Stimulated activated CD8-positive, alpha-beta memory T cell treated with anti-CD3 and anti-CD28 coated beads, Interleukin-15, amount 100 ng/mL, for 48 hours (primary cell): ENCODE measurements at regions not wholly inside any gene's neighbourhood (a gene's known extent, or its start where the extent isn't known, plus 50 kb on each side); places are given as distances from the start of the nearest gene placed in this dataset.
"Not testable (repeated sequence)": the region's sequence is repeated elsewhere in the genome, so short reads cannot be mapped to it uniquely, and the experiment has no call there.

Source experiments
- DNase-seq, 2 donors: peaks; one replicate each; pipeline ENCODE4 v3.0.0-alpha.2; 2020; ENCODE audit warnings: low read depth in 2 of 2

DNA sequence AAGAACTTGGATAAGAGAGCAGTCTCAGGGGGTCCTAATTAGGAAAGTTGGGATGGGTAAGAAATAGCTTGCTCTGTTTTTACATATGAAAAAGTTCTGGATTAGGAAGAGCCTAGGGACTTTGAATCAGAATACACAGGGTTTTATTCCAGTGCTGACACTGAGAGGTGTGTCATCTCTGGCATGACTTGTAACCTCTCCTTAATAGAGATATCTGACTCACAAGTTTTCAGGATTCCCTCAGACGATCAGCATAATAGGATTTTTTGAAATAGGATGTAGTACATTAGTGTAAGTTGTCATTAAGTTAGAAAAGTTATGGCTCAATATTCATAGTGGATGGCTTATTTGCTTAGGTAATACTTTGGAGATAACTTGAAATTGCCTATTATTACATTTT, 555.2 kb upstream of the MIR17HG start:
- DNase-seq = no peak

- DNase-seq = no peak
Observed at GRCh38 chr13:90793261-90793820, 554.1 kb upstream of the MIR17HG start.

DNA sequence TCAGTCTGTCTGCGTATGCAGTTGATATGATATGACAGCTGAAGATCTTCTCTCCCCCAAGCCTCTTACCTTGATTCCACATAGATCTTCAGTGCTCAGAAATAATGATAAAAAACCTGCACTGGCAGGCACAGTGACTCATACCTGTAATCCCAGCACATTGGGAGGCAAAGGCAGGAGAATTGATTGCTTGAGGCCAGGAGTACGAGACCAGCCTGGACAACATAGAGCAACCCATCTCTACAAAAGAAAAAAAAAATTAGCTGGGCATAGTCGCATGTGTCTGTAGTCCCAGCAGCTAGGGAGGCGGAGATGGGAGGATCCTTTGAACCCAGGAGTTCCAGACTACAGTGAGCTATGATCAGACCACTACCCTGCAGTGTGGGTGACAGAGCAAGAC, 551.0 kb upstream of the MIR17HG start:
- DNase-seq = no peak

GRCh38 chr13:90797335-90797734, 550.2 kb upstream of the MIR17HG start:
- no peak for DNase-seq

- DNase-seq = no peak
Observed at GRCh38 chr13:90798381-90798780, 549.1 kb upstream of the MIR17HG start.

DNA sequence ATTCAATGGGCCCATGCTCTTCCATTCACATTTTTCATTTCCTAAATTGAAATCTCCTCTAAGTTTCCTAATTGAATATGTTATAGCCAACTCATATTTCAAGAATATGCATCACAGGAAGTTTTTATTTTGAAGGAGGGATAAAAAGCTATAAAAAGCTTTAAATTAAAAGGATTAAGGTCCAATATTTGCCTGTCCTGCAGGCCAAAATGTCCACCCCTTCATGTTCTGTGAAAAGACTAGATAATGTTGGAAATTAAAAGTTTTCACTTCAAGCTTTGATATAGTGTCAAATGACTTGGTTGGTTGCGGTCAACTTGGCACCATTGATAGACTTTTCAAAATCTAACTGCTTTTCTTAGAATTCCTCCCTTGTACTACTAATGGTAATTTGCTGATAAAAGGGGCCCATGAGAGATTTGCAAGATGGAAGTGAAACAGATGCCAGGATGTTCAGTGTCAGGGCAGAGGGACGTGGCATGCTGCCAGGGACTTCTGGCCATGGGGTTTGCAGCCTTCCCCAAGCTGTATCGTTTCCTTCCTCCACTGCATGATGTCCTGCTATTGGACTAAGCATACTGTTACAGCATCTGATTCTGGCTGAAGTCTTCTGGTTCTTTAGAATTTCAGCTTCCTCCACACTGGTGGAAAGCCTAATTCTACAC, 547.3 kb upstream of the MIR17HG start:
- DNase-seq = no peak

DNA sequence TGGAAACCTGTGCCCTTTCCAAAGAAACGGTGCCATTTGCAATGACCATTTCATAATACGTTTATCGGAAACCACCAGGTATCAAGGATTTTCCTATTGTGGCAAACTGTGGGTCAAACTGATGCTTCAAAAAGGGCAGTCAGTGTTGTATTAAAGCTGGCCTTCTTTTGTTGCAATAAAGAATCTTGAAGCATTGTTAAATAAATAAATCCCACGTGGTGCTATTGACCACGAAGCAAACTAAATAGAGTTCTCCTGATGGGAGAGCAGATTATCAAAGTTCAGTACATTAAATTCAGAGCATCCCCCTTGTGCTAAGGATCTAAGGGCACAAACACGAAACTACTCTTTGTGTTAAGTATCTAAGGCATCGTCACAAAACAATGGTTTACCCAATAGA, 545.9 kb upstream of the MIR17HG start:
- DNase-seq = no peak

- DNase-seq = no peak
Observed at GRCh38 chr13:90803210-90803609, 544.3 kb upstream of the MIR17HG start.

GRCh38 chr13:90806016-90806615, 541.4 kb upstream of the MIR17HG start:
- DNase-seq = no peak

GRCh38 chr13:90806892-90807291, 540.6 kb upstream of the MIR17HG start:
- no peak for DNase-seq

- DNase-seq = no peak
Observed at GRCh38 chr13:90808838-90809237, 538.6 kb upstream of the MIR17HG start.

DNA sequence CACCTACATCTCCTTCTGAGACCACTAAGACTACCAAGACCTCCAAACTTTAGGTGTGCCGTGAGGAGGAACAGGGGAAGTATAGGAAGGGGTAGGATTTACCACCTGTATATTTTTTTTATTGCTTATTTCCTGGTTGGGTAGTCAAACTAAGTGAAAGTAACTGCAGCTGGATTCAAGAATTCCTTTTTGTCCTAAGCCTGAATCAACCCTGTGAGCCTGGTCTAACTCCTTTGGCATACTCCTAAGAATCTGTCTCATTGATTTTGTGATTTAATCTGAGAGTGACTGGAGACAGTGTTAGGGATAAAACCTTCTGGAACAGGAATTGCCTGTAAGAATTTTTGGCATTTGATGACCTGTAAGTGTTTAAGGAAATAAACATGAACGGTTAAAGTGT, 523.5 kb upstream of the MIR17HG start:
- DNase-seq = no peak

DNA sequence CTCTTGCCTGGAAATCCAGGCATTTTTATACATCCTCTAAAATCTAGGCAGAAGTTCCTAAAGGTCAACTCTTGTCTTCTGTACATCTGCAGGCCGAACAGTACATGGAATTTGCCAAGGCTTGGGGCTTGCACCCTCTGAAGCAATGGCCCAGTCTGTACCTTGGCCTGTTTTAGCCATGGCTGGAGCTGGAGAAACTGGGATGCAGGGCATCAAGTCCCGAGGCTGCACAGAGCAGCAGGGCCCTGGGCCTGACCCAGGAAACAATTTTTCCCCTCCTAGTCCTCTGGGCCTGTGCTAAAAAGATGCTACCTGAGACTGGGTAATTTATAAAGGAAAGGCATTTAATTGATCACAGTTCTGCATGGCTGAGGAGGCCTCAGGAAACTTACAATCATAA, 520.8 kb upstream of the MIR17HG start:
- no peak for DNase-seq

DNA sequence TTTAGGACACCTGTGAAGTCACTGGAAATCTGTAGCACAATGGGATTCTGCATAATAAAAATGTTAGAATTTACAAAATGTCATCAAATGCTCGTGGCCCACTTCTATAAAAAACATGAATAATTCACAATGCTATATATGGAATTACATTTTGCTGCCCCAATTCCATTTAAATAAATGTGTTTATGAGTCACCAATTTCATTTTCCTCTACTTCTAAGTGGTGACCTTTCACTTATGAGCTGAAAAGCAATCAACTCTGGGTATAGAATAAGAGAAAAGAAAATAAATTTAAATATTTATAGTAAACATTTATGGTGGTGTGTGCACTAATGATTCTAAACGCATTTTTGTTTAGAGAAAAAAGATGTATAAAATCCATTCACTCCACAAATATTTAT, 516.7 kb upstream of the MIR17HG start:
- no peak for DNase-seq

DNA sequence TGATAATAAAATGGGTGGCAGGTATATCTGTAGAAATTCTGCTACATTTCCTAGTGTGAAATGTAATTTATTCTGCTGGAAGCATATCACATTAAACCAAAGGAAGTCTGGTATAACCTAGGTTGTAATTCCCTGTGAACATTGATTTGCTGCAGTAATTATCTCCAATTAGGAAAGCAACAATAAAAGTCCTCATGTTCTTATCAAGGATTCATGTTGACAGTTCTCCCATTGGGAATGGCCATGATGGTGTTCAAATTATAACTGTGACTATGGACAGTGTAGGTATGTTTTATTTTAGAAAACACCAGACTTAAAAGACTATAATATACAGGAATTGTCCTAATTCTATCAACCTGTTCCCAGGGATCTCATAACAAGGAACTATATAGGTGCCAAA, 513.5 kb upstream of the MIR17HG start:
- DNase-seq = no peak

DNA sequence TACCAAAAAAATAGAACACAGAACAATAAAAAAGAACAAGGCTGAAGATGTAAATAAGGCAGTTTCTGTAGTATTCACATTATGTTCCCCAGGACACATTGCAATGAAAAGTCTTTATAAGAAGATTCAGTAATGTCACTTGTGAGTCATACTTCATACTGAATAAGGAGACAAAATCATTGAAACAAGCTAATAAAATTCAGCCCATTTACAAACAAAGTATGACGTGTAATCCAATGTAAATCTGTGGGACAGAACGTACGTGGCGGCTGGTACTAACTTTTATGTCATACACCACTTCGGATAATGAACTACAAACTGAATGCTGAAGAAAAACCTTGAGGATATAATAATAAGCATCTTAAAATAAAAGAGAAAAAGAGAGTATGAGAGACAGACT, 512.8 kb upstream of the MIR17HG start:
- DNase-seq = no peak

GRCh38 chr13:90835826-90836225, 511.7 kb upstream of the MIR17HG start:
- no peak for DNase-seq

GRCh38 chr13:90838317-90838960, 509.0 kb upstream of the MIR17HG start:
- DNase-seq = no peak

- DNase-seq = no peak
Observed at GRCh38 chr13:90839061-90839460, 508.4 kb upstream of the MIR17HG start.

DNA sequence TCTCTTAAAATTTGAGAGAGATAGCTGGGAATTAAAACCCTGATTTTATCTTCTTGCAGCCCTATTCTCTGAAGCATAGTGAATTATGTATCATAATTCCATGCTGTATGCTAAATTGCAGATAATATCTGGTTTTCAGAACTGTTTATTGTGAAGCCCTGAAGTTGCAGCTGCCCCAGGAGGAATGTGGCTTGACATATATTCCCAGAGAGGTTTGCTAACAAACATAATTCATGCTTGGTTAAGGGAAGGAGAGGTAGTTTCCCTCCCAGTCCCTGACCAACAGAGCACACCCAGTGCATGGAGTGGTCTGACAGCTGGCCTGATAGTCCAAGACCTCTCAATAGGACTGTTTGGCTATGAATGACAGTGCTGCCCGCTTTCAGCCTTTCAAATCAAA, 500.6 kb upstream of the MIR17HG start:
- no peak for DNase-seq

- DNase-seq = not testable (repeated sequence)
Observed at GRCh38 chr13:90853666-90854065, 493.8 kb upstream of the MIR17HG start.

- DNase-seq = no peak
Observed at GRCh38 chr13:90857921-90858320, 489.6 kb upstream of the MIR17HG start.

- DNase-seq = no peak
Observed at GRCh38 chr13:90866006-90866405, 481.5 kb upstream of the MIR17HG start.
